DND-41 (cell line): ENCODE measurements at regions not wholly inside any gene's neighbourhood (a gene's known extent, or its start where the extent isn't known, plus 50 kb on each side); places are given as distances from the start of the nearest gene placed in this dataset.
"Not testable (repeated sequence)": the region's sequence is repeated elsewhere in the genome, so short reads cannot be mapped to it uniquely, and the experiment has no call there.

Source experiments
- ATAC-seq: fragments of 200-7000 bp; cut with Tn5 transposase; 3 replicates; pipeline ENCODE4 v1.9.1; 2021; ENCODE audit warnings: low read depth; ENCODE audit not compliant: insufficient read depth
- DNase-seq: peaks from one replicate; pipeline ENCODE4 v3.0.0-alpha.2; 2020
- H2AFZ ChIP-seq: 2 replicates; pipeline ENCODE4 v1.6.0; 2012; ENCODE audit warnings: low read depth, low read length
- H3K27ac ChIP-seq: 2 replicates; pipeline ENCODE4 v1.5.1; 2012; ENCODE audit warnings: low read length, inconsistent platforms
- H3K27me3 ChIP-seq: fragments of 200-600 bp; sonication (generic); 2 replicates; pipeline ENCODE4 v1.6.0; 2012; ENCODE audit warnings: low read length, mild to moderate bottlenecking, inconsistent platforms; ENCODE audit not compliant: insufficient read depth, poor library complexity
- H3K36me3 ChIP-seq: 2 replicates; pipeline ENCODE4 v1.5.1; 2012; ENCODE audit warnings: low read length, inconsistent platforms; ENCODE audit not compliant: insufficient read depth
- H3K4me1 ChIP-seq: 2 replicates; pipeline ENCODE4 v1.5.1; 2012; ENCODE audit warnings: mild to moderate bottlenecking, low read length; ENCODE audit not compliant: insufficient read depth
- H3K4me2 ChIP-seq: 2 replicates; pipeline ENCODE4 v1.6.0; 2012; ENCODE audit warnings: mild to moderate bottlenecking, moderate library complexity, low read length, inconsistent platforms; ENCODE audit not compliant: insufficient read depth
- H3K4me3 ChIP-seq, 2 experiments: fragments of 200-600 bp in 1 of 2; shearing (Covaris generic) in 1 of 2; 2 replicates each; pipeline ENCODE4 v1.5.1; 2012 to 2016; ENCODE audit warnings: inconsistent platforms in 2 of 2, low read length in 2 of 2, mild to moderate bottlenecking in 2 of 2, low read depth in 1 of 2, moderate library complexity in 1 of 2
- H3K79me2 ChIP-seq: 2 replicates; pipeline ENCODE4 v1.6.0; 2012; ENCODE audit warnings: low read length, inconsistent platforms; ENCODE audit not compliant: insufficient read depth
- H3K9ac ChIP-seq: 2 replicates; pipeline ENCODE4 v1.6.0; 2012; ENCODE audit warnings: low read depth, mild to moderate bottlenecking, inconsistent platforms, low read length, moderate library complexity
- H3K9me3 ChIP-seq: 2 replicates; pipeline ENCODE4 v1.5.1; 2012; ENCODE audit warnings: low read length, moderate library complexity, mild to moderate bottlenecking, inconsistent platforms; ENCODE audit not compliant: insufficient read depth, severe bottlenecking
- H4K20me1 ChIP-seq: 2 replicates; pipeline ENCODE4 v1.6.0; 2012; ENCODE audit warnings: low read length; ENCODE audit not compliant: insufficient read depth
- EZH2 ChIP-seq: IDR thresholded peaks from 3 replicates; pipeline ENCODE4 v1.6.1; 2012; ENCODE audit warnings: borderline replicate concordance, low read depth, mild to moderate bottlenecking, moderate library complexity, low read length, inconsistent platforms; ENCODE audit not compliant: severe bottlenecking
- TF ChIP-seq, protein P1 (sequence below): IDR thresholded peaks from 2 replicates; pipeline ENCODE4 v1.5.1; 2012; ENCODE audit warnings: borderline replicate concordance, low read length, moderate library complexity, mild to moderate bottlenecking; ENCODE audit not compliant: poor library complexity, severe bottlenecking; ENCODE audit errors: extremely low read depth

- Histone ChIP-seq H3K27me3 (no peaks in the 10 kb centered on the region), H3K4me2 (no peak overlapping the region), H3K9me3 (no peaks in the 10 kb centered on the region), H3K79me2 (no peaks in the 10 kb centered on the region), H3K36me3 (no peaks in the 10 kb centered on the region), H3K4me3 (no peak overlapping the region), H3K4me1 (no peaks in the 10 kb centered on the region), H2AFZ (no peak overlapping the region), H3K27ac (no peak overlapping the region), H4K20me1 (no peaks in the 10 kb centered on the region), H3K9ac (no peak overlapping the region)
- TF ChIP-seq, protein P1, sequence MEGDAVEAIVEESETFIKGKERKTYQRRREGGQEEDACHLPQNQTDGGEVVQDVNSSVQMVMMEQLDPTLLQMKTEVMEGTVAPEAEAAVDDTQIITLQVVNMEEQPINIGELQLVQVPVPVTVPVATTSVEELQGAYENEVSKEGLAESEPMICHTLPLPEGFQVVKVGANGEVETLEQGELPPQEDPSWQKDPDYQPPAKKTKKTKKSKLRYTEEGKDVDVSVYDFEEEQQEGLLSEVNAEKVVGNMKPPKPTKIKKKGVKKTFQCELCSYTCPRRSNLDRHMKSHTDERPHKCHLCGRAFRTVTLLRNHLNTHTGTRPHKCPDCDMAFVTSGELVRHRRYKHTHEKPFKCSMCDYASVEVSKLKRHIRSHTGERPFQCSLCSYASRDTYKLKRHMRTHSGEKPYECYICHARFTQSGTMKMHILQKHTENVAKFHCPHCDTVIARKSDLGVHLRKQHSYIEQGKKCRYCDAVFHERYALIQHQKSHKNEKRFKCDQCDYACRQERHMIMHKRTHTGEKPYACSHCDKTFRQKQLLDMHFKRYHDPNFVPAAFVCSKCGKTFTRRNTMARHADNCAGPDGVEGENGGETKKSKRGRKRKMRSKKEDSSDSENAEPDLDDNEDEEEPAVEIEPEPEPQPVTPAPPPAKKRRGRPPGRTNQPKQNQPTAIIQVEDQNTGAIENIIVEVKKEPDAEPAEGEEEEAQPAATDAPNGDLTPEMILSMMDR = no peak
- TF ChIP-seq EZH2 = no peak
- ATAC-seq = no peak
- DNase-seq = no peak
Measured at GRCh38 chr18:11362856-11363255, 213.5 kb upstream of the PIEZO2 start.

- H3K27ac ChIP-seq, H3K9ac ChIP-seq: not testable (repeated sequence)
Measured at GRCh38 chr18:11361862-11362261, 212.5 kb upstream of the PIEZO2 start.

GRCh38 chr18:11357678-11358077 lies 208.3 kb upstream of the PIEZO2 start:
- H3K4me2 ChIP-seq = no peak overlapping the region
- no peaks in the 10 kb centered on the region for H3K9me3 ChIP-seq
- DNase-seq (no peak), ATAC-seq (no peak)
- H3K36me3 ChIP-seq = no peaks in the 10 kb centered on the region
- H3K4me3 ChIP-seq = no peak overlapping the region
- TF ChIP-seq, protein P1 = no peak
- TF ChIP-seq EZH2 = no peak
- H3K27ac ChIP-seq = no peak overlapping the region
- H2AFZ ChIP-seq = no peak overlapping the region
- H3K4me1 ChIP-seq = no peaks in the 10 kb centered on the region
- H3K27me3 ChIP-seq = no peaks in the 10 kb centered on the region
- H4K20me1 ChIP-seq = no peaks in the 10 kb centered on the region
- H3K79me2 ChIP-seq = no peaks in the 10 kb centered on the region
- no peak overlapping the region for H3K9ac ChIP-seq

More at GRCh38 chr18:11361862-11362261, 212.5 kb upstream of the PIEZO2 start:
- not testable (repeated sequence) for DNase-seq, H3K36me3 ChIP-seq, H3K4me2 ChIP-seq, H4K20me1 ChIP-seq, H3K9me3 ChIP-seq, H3K79me2 ChIP-seq, H3K4me3 ChIP-seq, ATAC-seq, H3K27me3 ChIP-seq, H2AFZ ChIP-seq, H3K4me1 ChIP-seq

DNA sequence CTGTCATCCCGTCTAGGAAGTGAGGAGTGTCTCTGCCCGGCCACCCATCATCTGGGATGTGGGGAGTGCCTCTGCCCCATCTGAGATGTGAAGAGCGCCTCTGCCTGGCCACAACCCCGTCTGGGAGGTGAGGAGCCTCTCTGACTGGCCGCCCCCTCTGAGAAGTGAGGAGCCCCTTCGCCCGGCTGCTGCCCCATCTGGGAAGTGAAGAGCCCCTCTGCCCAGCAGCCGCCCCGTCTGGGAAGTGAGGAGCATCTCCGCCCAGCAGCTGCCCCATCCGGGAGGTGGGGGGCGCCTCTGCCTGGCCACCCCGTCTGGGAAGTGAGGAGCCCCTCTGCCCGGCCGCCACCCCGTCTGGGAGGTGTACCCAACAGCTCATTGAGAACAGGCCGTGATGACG lies 195.2 kb upstream of the PIEZO2 start:
- H3K4me1 ChIP-seq, H4K20me1 ChIP-seq, H3K4me3 ChIP-seq, H3K27ac ChIP-seq, H3K36me3 ChIP-seq, H3K27me3 ChIP-seq, H3K9me3 ChIP-seq, ATAC-seq, H3K79me2 ChIP-seq, DNase-seq, H3K9ac ChIP-seq, H2AFZ ChIP-seq, H3K4me2 ChIP-seq: not testable (repeated sequence)

- Histone ChIP-seq H3K9ac (no peak overlapping the region), H3K36me3 (no peaks in the 10 kb centered on the region), H3K27me3 (no peaks in the 10 kb centered on the region), H3K79me2 (no peaks in the 10 kb centered on the region), H3K4me2 (no peak overlapping the region), H3K9me3 (no peaks in the 10 kb centered on the region), H4K20me1 (no peaks in the 10 kb centered on the region), H2AFZ (no peak overlapping the region), H3K27ac (no peak overlapping the region), H3K4me1 (no peaks in the 10 kb centered on the region), H3K4me3 (no peak overlapping the region)
- no peak for DNase-seq
- TF ChIP-seq, protein P1 = no peak
- TF ChIP-seq EZH2 = no peak
- ATAC-seq = no peak
Measured at GRCh38 chr18:11343096-11343495, 193.7 kb upstream of the PIEZO2 start.

DNA sequence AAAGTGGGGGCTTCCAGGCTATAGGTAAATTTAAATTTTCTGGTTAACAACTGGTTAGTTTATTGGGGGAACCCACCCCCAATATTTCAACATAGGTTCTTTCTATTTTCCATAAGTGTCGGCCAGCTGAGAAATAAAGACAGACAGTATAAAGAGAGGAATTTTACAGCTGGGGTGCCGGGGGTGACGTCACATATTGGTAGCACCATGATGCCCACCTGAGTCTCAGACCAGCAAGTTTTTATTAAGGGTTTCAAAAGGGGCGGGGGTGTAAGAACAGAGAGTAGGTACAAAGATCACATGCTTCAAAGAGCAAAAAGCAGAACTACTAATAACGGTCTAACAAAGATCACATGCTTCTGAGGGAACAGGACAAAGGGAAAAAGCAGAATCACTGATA lies 192.7 kb upstream of the PIEZO2 start:
- H3K27me3 ChIP-seq, H3K4me2 ChIP-seq, H3K4me1 ChIP-seq, H3K9ac ChIP-seq, H3K79me2 ChIP-seq, DNase-seq, H2AFZ ChIP-seq, H3K27ac ChIP-seq, H3K9me3 ChIP-seq, ATAC-seq, H4K20me1 ChIP-seq, H3K36me3 ChIP-seq, H3K4me3 ChIP-seq: not testable (repeated sequence)
